Common myeloid progenitor, CD34-positive (primary cell): ENCODE measurements at regions not wholly inside any gene's neighbourhood (a gene's known extent, or its start where the extent isn't known, plus 50 kb on each side); places are given as distances from the start of the nearest gene placed in this dataset.

Experiments used
- CTCF ChIA-PET: fragments of 350-600 bp; sonication (Branson Sonifier 250); formaldehyde crosslinking; loops from one replicate; lab custom pipeline; 2021; ENCODE audit warnings: antibody characterized with exemption; lab: Charles Lee
- POLR2A ChIA-PET: fragments of 350-600 bp; sonication (Branson Sonifier 250); formaldehyde crosslinking; loops from one replicate; lab custom pipeline; 2021; ENCODE audit warnings: antibody characterized with exemption; lab: Charles Lee
- DNase-seq, 3 donors: peaks; one replicate each; pipeline versions ENCODE4 v3.0.0 to v3.0.0-alpha.2; 2013
- H3K27ac ChIP-seq, 2 experiments: 1 replicate in 1 of 2; 2 replicates in 1 of 2; pipeline ENCODE4 v1.7.0; 2013; ENCODE audit warnings: inconsistent platforms in 2 of 2, low read length in 2 of 2, mild to moderate bottlenecking in 2 of 2, low read depth in 1 of 2, moderate library complexity in 1 of 2; ENCODE audit not compliant: severe bottlenecking in 2 of 2, insufficient read depth in 1 of 2, poor library complexity in 1 of 2
- H3K27me3 ChIP-seq, 5 experiments: replicated peaks in 2 of 5; 1 replicate in 3 of 5; 2 replicates in 2 of 5; pipeline versions ENCODE4 v1.6.1 to v1.7.0; 2013; ENCODE audit warnings: low read length in 4 of 5, mild to moderate bottlenecking in 2 of 5, moderate library complexity in 2 of 5, inconsistent platforms in 1 of 5; ENCODE audit not compliant: insufficient read depth in 5 of 5, control insufficient read depth in 4 of 5
- H3K36me3 ChIP-seq, 4 experiments: 1 replicate in 2 of 4; 2 replicates in 2 of 4; pipeline versions ENCODE4 v1.6.1 to v1.7.0; 2013; ENCODE audit warnings: low read length in 3 of 4, control low read depth in 1 of 4, mild to moderate bottlenecking in 1 of 4; ENCODE audit not compliant: control insufficient read depth in 4 of 4, insufficient read depth in 4 of 4
- H3K4me1 ChIP-seq, 4 experiments: 1 replicate in 3 of 4; 2 replicates in 1 of 4; pipeline versions ENCODE4 v1.6.1 to v1.7.1; 2013; ENCODE audit warnings: low read length in 3 of 4, mild to moderate bottlenecking in 3 of 4, control low read depth in 1 of 4, inconsistent platforms in 1 of 4, moderate library complexity in 1 of 4; ENCODE audit not compliant: control insufficient read depth in 4 of 4, insufficient read depth in 4 of 4; ENCODE audit errors: control extremely low read depth in 1 of 4
- H3K4me3 ChIP-seq, 7 experiments: 1 replicate in 4 of 7; 2 replicates in 3 of 7; pipeline versions ENCODE4 v1.5.1 to v1.7.0; 2013; ENCODE audit warnings: mild to moderate bottlenecking in 7 of 7, low read length in 6 of 7, moderate library complexity in 6 of 7, inconsistent platforms in 2 of 7, low read depth in 2 of 7, control low read depth in 1 of 7; ENCODE audit not compliant: insufficient read depth in 4 of 7, control insufficient read depth in 1 of 7; ENCODE audit errors: extremely low read depth in 1 of 7
- H3K9me3 ChIP-seq, 5 experiments: 1 replicate in 4 of 5; 2 replicates in 1 of 5; pipeline versions ENCODE4 v1.6.1 to v1.7.1; 2013; ENCODE audit warnings: low read length in 4 of 5, mild to moderate bottlenecking in 2 of 5, inconsistent platforms in 1 of 5, low read depth in 1 of 5, moderate library complexity in 1 of 5; ENCODE audit not compliant: control insufficient read depth in 4 of 5, insufficient read depth in 2 of 5; ENCODE audit errors: control extremely low read depth in 1 of 5
- WGBS: methylation state at CpG from one replicate; pipeline ENCODE4 v1.1.5; 2013; ENCODE audit not compliant: insufficient coverage; 5-methylcytosine and 5-hydroxymethylcytosine counted together

GRCh38 chr3:72663429-72663828 is 184.8 kb downstream of the SHQ1 start:
- no peaks in the 10 kb centered on the region for H3K27me3 ChIP-seq
- H3K36me3 ChIP-seq: no peaks in the 10 kb centered on the region
- H3K27ac ChIP-seq: no peak overlapping the region
- H3K9me3 ChIP-seq: no peaks in the 10 kb centered on the region
- H3K4me3 ChIP-seq: no peak overlapping the region
- 95% methylated on average over 3 of the region's 4 CpGs for WGBS
- POLR2A ChIA-PET: no interaction called here
- peak in 2 of 3 donors; percentile 28 to 32 for DNase-seq
- CTCF ChIA-PET: no interaction called here
- no peaks in the 10 kb centered on the region for H3K4me1 ChIP-seq

GRCh38 chr3:72661115-72661457 is 187.2 kb downstream of the SHQ1 start:
- ChIA-PET CTCF (no interaction called here), POLR2A (no interaction called here)
- no peaks in the 10 kb centered on the region for H3K9me3 ChIP-seq
- no peak overlapping the region for H3K4me3 ChIP-seq
- no peaks in the 10 kb centered on the region for H3K27me3 ChIP-seq
- peaks cover 0 to 8% (median 6%) of the 10 kb centered on the region in 4 experiments for H3K4me1 ChIP-seq
- no peak overlapping the region for H3K27ac ChIP-seq
- 88% methylated on average over 2 of the region's 2 CpGs for WGBS
- no peak for DNase-seq
- H3K36me3 ChIP-seq: no peaks in the 10 kb centered on the region

GRCh38 chr3:72660270-72661114 is 187.8 kb downstream of the SHQ1 start:
- ChIA-PET CTCF (no interaction called here), POLR2A (interaction anchor here (0.8 kb wide), 1 partner anchor 328 kb away, joined by 3 read pairs; no protein-coding TSS in a partner anchor)
- no peak for DNase-seq
- Histone ChIP-seq H3K27ac (no peak overlapping the region), H3K4me1 (peaks cover 0 to 13% (median 9%) of the 10 kb centered on the region in 4 experiments), H3K36me3 (no peaks in the 10 kb centered on the region), H3K4me3 (no peak overlapping the region), H3K9me3 (no peaks in the 10 kb centered on the region), H3K27me3 (no peaks in the 10 kb centered on the region)
- 100% methylated on average over 5 of the region's 5 CpGs for WGBS

- no peak overlapping the region for H3K4me3 ChIP-seq
- no peaks in the 10 kb centered on the region for H3K9me3 ChIP-seq
- POLR2A ChIA-PET: interaction anchor here (0.6 to 0.8 kb wide), 2 partner anchors 162 to 328 kb away, joined by 3 read pairs; no protein-coding TSS in a partner anchor
- peaks cover 0 to 20% (median 11%) of the 10 kb centered on the region in 4 experiments for H3K4me1 ChIP-seq
- 70% methylated on average over 2 of the region's 3 CpGs for WGBS
- no peak overlapping the region for H3K27ac ChIP-seq
- no peaks in the 10 kb centered on the region for H3K27me3 ChIP-seq
- peak in 1 of 3 donors; percentile 13 for DNase-seq
- H3K36me3 ChIP-seq: no peaks in the 10 kb centered on the region
- CTCF ChIA-PET: interaction anchor here (0.7 to 1.5 kb wide), 2 partner anchors 20 to 162 kb away, joined by 3 read pairs; no protein-coding TSS in a partner anchor
Measured at GRCh38 chr3:72659596-72659995, 188.6 kb downstream of the SHQ1 start.

GRCh38 chr3:72659188-72659587 is 189.1 kb downstream of the SHQ1 start:
- CTCF ChIA-PET: interaction anchor here (0.7 to 1.5 kb wide), 2 partner anchors 20 to 161 kb away, joined by 3 read pairs; no protein-coding TSS in a partner anchor
- Histone ChIP-seq H3K4me3 (no peak overlapping the region), H3K4me1 (peaks cover 0 to 20% (median 11%) of the 10 kb centered on the region in 4 experiments), H3K36me3 (no peaks in the 10 kb centered on the region), H3K9me3 (no peaks in the 10 kb centered on the region), H3K27me3 (no peaks in the 10 kb centered on the region), H3K27ac (no peak overlapping the region)
- 92% methylated on average over 3 of the region's 5 CpGs for WGBS
- no peak for DNase-seq
- POLR2A ChIA-PET: interaction anchor here (0.6 kb wide), 1 partner anchor 162 kb away, joined by 3 read pairs; no protein-coding TSS in a partner anchor

GRCh38 chr3:72658466-72659100 is 189.7 kb downstream of the SHQ1 start:
- peaks cover 0 to 20% (median 11%) of the 10 kb centered on the region in 4 experiments for H3K4me1 ChIP-seq
- H3K9me3 ChIP-seq: no peaks in the 10 kb centered on the region
- H3K36me3 ChIP-seq: no peaks in the 10 kb centered on the region
- no peak for DNase-seq
- H3K27ac ChIP-seq: no peak overlapping the region
- POLR2A ChIA-PET: no interaction called here
- CTCF ChIA-PET: interaction anchor here (0.6 to 1.5 kb wide), 2 partner anchors 159 to 161 kb away, joined by 3 read pairs; no protein-coding TSS in a partner anchor
- H3K4me3 ChIP-seq: no peak overlapping the region
- no peaks in the 10 kb centered on the region for H3K27me3 ChIP-seq
- 100% methylated on average over 3 of the region's 6 CpGs for WGBS

GRCh38 chr3:72657666-72658065 is 190.6 kb downstream of the SHQ1 start:
- H3K36me3 ChIP-seq: no peaks in the 10 kb centered on the region
- no peaks in the 10 kb centered on the region for H3K9me3 ChIP-seq
- DNase-seq: peak; percentile 55 to 88 (median 88)
- H3K27me3 ChIP-seq: no peaks in the 10 kb centered on the region
- no peak overlapping the region for H3K4me3 ChIP-seq
- H3K27ac ChIP-seq: no peak overlapping the region
- POLR2A ChIA-PET: no interaction called here
- peaks cover 0 to 20% (median 11%) of the 10 kb centered on the region in 4 experiments for H3K4me1 ChIP-seq
- WGBS: 25% methylated on average over 4 of the region's 4 CpGs
- CTCF ChIA-PET: no interaction called here
